ENCODE measurements at regions not wholly inside any gene's neighbourhood (a gene's known extent, or its start where the extent isn't known, plus 50 kb on each side); places are given as distances from the start of the nearest gene placed in this dataset.

DNA sequence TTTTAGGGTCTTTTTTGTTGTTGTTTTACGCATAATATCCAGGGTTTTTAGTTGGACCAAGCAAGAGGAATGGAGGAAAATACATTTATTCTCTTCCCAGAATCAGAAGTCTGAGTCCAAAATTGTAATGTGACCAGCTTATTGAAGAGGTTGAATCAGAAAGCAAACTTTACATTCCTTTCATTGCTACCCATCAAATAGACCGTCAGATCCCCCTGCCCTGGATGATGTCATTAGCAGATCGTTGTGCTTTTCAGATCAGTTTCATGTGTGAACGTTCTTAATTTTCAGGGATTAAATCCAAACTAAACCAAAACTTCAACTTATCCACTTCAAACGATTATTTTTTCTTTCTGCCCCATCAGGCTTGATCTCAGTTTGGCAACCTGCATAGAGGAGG is 85.7 kb upstream of the NGF start:
- TF ChIP-seq CTCF (conservative IDR thresholded peaks at IDR 0.05) (no peak), ZFX (IDR thresholded peaks at IDR 0.05) (no peak)
- H3K27ac ChIP-seq = no peak overlapping the region

GRCh38 chr1:115419571-115419970 is 81.5 kb upstream of the NGF start:
- H3K27ac ChIP-seq = no peak overlapping the region
- TF ChIP-seq ZFX (IDR thresholded peaks at IDR 0.05) = no peak
- TF ChIP-seq CTCF (conservative IDR thresholded peaks at IDR 0.05) = no peak

DNA sequence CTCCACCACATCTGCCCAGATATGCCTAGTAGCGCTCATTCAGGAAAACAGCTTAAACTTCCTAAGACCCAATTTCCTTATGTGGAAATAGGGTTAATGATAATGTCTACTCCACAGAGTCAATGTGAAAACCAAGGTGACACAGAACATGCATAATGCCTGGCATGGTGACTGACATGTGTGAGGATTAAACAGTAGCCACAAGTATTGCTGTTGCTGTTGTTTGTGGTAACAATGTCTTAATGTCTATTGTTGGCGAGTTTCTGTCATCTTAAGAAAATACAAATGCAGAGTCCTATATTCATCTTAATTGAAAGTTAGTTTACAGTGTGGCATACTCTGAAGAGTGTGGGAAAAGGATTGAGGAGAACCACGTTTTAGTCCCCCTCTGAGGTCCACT is 75.6 kb upstream of the NGF start:
- no peak overlapping the region for H3K27ac ChIP-seq
- TF ChIP-seq CTCF (conservative IDR thresholded peaks at IDR 0.05) = no peak
- no peak for TF ChIP-seq ZFX (IDR thresholded peaks at IDR 0.05)

DNA sequence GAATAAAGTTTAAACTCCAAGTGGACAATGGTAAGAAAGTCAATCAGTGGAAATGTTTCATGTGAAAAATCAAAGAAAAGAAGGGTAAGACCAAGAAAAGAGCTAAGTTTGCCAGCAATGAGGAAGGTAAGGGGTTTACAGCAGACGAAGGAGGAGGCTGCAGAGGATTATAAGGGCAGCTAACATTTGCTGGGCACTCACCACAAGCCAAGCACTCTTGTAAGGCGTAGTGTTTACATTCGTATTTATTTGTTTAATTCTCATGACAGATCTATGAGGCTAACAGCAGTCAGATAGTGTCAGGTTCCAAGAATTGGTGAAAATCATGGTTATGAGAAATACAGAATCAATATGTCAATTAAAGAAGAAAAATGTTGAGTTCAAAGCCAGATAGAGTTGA is 75.2 kb upstream of the NGF start:
- TF ChIP-seq CTCF (conservative IDR thresholded peaks at IDR 0.05) (no peak), ZFX (IDR thresholded peaks at IDR 0.05) (no peak)
- H3K27ac ChIP-seq = no peak overlapping the region

GRCh38 chr1:115412733-115413132 is 74.7 kb upstream of the NGF start:
- TF ChIP-seq CTCF (conservative IDR thresholded peaks at IDR 0.05) (no peak), ZFX (IDR thresholded peaks at IDR 0.05) (no peak)
- no peak overlapping the region for H3K27ac ChIP-seq

DNA sequence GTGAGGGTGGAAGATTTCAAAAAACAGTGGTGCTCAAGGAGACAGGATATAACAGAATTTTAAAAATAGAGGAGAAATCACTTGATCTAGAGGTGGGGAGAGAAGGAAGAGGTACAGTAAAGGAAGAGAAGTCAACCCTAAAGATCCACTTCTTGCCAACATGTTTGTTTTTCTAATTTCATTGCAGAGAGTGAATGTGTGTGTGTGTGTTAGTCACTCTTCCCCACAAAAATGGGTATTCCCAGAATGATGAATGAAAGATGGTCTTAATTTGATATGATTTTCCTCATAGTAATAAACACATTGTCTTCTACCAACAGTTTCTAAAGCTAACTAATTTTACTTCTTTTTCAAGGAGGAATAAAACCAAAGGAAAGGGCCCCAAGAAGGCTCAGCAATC is 74.2 kb upstream of the NGF start:
- H3K27ac ChIP-seq = no peak overlapping the region
- no peak for TF ChIP-seq ZFX (IDR thresholded peaks at IDR 0.05)
- no peak for TF ChIP-seq CTCF (conservative IDR thresholded peaks at IDR 0.05)

- TF ChIP-seq ZFX (IDR thresholded peaks at IDR 0.05) = no peak
- TF ChIP-seq CTCF (conservative IDR thresholded peaks at IDR 0.05) = no peak
- no peak overlapping the region for H3K27ac ChIP-seq
These were observed 73.5 kb upstream of the NGF start for GRCh38 chr1:115411371-115412063.

Measured in C4-2B (cell line).